Activated CD8-positive, alpha-beta memory T cell treated with anti-CD3 and anti-CD28 coated beads for 48 hours (primary cell): ENCODE measurements at regions not wholly inside any gene's neighbourhood (a gene's known extent, or its start where the extent isn't known, plus 50 kb on each side); places are given as distances from the start of the nearest gene placed in this dataset.
"Not testable (repeated sequence)": the region's sequence is repeated elsewhere in the genome, so short reads cannot be mapped to it uniquely, and the experiment has no call there.

Source experiments
- DNase-seq, 3 experiments: peaks; one replicate each; pipeline ENCODE4 v3.0.0-alpha.2; 2020; ENCODE audit warnings: low read depth in 2 of 3, low spot score in 2 of 3

GRCh38 chr16:15205939-15206338 lies 111.9 kb upstream of the RRN3 start:
- DNase-seq: not testable (repeated sequence)

- not testable (repeated sequence) for DNase-seq
Measured at GRCh38 chr16:15204571-15204970, 110.5 kb upstream of the RRN3 start.

- DNase-seq: not testable (repeated sequence)
Measured at GRCh38 chr16:15192813-15193212, 98.7 kb upstream of the RRN3 start.

- not testable (repeated sequence) for DNase-seq
Measured at GRCh38 chr16:15192197-15192596, 98.1 kb upstream of the RRN3 start.

- DNase-seq: not testable (repeated sequence)
Measured at GRCh38 chr16:15189478-15189877, 95.4 kb upstream of the RRN3 start.
